Ascending aorta (tissue), 2 donors: ENCODE measurements at regions not wholly inside any gene's neighbourhood (a gene's known extent, or its start where the extent isn't known, plus 50 kb on each side); places are given as distances from the start of the nearest gene placed in this dataset.
"Not testable (repeated sequence)": the region's sequence is repeated elsewhere in the genome, so short reads cannot be mapped to it uniquely, and the experiment has no call there.

ENCODE experiments used
- DNase-seq, 2 donors: peaks; one replicate each; pipeline ENCODE4 v3.0.0-alpha.2; 2019; ENCODE audit warnings: low spot score in 2 of 2
- H3K27ac ChIP-seq, 2 donors: fragments of 200-600 bp; sonication (generic); one replicate each; pipeline ENCODE4 v1.5.1; 2016 to 2017; ENCODE audit warnings: mild to moderate bottlenecking in 1 of 2
- H3K27me3 ChIP-seq: fragments of 200-600 bp; sonication (generic); one replicate; pipeline ENCODE4 v1.5.1; 2017
- H3K36me3 ChIP-seq, 2 donors: fragments of 200-600 bp; sonication (generic); one replicate each; pipeline ENCODE4 v1.5.1; 2016
- H3K4me1 ChIP-seq, 2 donors: fragments of 200-600 bp; sonication (generic); one replicate each; pipeline ENCODE4 v1.5.1; 2016 to 2017; ENCODE audit warnings: mild to moderate bottlenecking in 1 of 2
- H3K4me3 ChIP-seq, 2 donors: fragments of 200-600 bp; sonication (generic); one replicate each; pipeline ENCODE4 v1.5.1; 2016 to 2017; ENCODE audit warnings: mild to moderate bottlenecking in 1 of 2
- H3K9me3 ChIP-seq, 2 donors: fragments of 200-600 bp; sonication (generic); one replicate each; pipeline ENCODE4 v1.5.1; 2016
- intact Hi-C: fragments of 100-400 bp; cut with DNase I; formaldehyde crosslinking; loops from one replicate; pipeline ENCODE4 v1.15.1; 2023
- TF ChIP-seq, protein P1 (sequence below), 3 experiments: fragments of 200-600 bp in 2 of 3; fragments of 450-650 bp in 1 of 3; sonication (generic) in 2 of 3; IDR thresholded peaks; one replicate each; pipeline ENCODE4 v1.5.1; 2016 to 2019; ENCODE audit warnings: antibody characterized with exemption in 3 of 3, mild to moderate bottlenecking in 1 of 3, moderate library complexity in 1 of 3

DNA sequence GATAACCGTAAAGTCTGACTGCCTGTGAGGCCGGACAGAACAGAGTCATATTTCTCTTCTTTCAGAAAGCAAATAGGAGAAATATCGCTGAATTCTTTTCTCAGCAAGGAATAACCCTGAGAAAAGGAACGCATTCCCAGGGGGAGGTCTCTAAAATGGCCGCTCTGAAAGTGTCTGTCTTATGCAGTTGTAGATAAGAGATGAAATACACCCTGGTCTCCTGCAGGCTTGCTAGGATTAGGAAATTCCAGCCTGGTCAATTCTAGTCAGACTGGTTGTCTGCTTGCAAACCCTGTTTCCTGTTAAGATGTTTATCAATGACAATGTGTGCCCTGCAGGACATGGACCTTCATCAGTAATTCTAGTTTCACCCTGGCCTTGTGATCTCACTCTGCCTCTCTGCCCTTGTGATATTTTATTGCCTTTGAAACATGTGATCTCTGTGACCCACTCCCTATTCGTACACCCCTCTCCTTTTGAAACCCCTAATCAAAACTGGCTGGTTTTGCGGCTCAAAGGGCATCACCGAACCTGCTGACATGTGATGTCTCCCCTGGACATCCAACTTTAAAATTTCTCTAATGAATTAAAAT is 934.8 kb upstream of the SPRY2 start:
- Histone ChIP-seq H3K27me3 (no peaks in the 10 kb centered on the region), H3K4me1 (no peaks in the 10 kb centered on the region), H3K4me3 (no peak overlapping the region), H3K9me3 (no peaks in the 10 kb centered on the region), H3K27ac (no peak overlapping the region), H3K36me3 (no peaks in the 10 kb centered on the region)
- no peak for DNase-seq
- intact Hi-C loops, result no loop called here
- TF ChIP-seq, protein P1, sequence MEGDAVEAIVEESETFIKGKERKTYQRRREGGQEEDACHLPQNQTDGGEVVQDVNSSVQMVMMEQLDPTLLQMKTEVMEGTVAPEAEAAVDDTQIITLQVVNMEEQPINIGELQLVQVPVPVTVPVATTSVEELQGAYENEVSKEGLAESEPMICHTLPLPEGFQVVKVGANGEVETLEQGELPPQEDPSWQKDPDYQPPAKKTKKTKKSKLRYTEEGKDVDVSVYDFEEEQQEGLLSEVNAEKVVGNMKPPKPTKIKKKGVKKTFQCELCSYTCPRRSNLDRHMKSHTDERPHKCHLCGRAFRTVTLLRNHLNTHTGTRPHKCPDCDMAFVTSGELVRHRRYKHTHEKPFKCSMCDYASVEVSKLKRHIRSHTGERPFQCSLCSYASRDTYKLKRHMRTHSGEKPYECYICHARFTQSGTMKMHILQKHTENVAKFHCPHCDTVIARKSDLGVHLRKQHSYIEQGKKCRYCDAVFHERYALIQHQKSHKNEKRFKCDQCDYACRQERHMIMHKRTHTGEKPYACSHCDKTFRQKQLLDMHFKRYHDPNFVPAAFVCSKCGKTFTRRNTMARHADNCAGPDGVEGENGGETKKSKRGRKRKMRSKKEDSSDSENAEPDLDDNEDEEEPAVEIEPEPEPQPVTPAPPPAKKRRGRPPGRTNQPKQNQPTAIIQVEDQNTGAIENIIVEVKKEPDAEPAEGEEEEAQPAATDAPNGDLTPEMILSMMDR (IDR thresholded peaks at IDR 0.05), result no peak

DNA sequence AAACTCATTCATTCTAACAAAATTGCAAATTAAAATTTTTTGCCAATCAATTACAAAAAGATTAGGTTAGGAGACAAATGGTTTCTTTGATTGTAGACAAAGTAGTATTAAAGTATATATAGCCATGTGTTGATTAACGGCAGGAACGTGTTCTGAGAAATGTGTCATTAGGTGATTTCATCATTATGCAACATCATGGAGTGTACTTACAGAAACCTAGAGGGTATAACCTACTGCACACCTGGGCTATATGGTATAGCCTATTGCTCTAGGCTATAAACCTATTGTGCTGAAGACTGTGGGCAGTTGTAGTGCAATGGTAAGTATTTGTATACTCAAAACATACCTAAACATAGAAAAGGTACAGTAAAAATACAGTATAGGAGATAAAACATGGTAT is 906.8 kb upstream of the SPRY2 start:
- H3K9me3 ChIP-seq, result no peaks in the 10 kb centered on the region
- H3K27me3 ChIP-seq, result no peaks in the 10 kb centered on the region
- H3K4me3 ChIP-seq, result no peak overlapping the region
- H3K36me3 ChIP-seq, result no peaks in the 10 kb centered on the region
- TF ChIP-seq, protein P1 (IDR thresholded peaks at IDR 0.05), result no peak
- no peak overlapping the region for H3K27ac ChIP-seq
- DNase-seq, result no peak
- intact Hi-C loops, result no loop called here
- H3K4me1 ChIP-seq, result no peaks in the 10 kb centered on the region

DNA sequence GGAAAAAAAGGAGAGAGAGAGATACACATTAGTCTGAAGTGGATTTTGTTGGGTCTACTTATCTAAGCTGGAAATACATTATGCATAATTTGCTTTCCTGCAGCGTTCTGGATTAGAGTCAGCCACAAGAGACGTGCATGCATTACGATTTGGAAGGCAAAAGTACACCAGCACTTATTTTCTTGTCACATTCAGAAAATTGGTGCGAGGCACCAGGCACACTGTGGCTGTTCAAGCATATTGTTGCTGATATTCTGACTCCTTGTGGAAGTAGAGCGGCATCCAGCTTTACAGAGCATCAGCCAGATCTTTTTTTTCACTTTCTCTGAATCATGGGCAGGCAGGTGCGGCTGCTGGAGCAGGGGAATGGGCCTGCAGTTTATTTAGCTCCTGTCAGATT is 905.6 kb upstream of the SPRY2 start:
- TF ChIP-seq, protein P1 (IDR thresholded peaks at IDR 0.05), result no peak
- Histone ChIP-seq H3K4me3 (no peak overlapping the region), H3K4me1 (no peaks in the 10 kb centered on the region), H3K27me3 (no peaks in the 10 kb centered on the region), H3K9me3 (no peaks in the 10 kb centered on the region), H3K36me3 (no peaks in the 10 kb centered on the region), H3K27ac (no peak overlapping the region)
- intact Hi-C loops, result no loop called here
- DNase-seq, result no peak

DNA sequence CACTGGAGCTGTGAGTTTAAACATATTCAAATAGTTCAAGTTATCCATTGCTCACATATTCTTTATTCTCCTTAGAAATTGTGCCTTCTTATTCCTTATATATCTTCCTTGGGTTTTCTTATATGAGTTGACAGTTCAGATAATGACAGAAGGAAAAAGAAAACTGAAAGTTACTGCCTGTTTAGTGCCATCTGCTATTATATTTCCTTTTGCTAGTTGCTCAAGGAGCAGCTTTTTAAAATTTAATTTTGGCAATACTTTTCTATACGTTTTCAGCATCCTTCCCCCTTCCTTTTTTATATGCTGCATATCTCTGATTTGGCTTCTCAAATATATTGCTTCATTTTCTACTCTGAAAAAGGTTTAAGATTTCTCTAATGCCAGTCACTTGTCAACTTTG is 903.1 kb upstream of the SPRY2 start:
- no peak overlapping the region for H3K4me3 ChIP-seq
- H3K36me3 ChIP-seq, result no peaks in the 10 kb centered on the region
- no peaks in the 10 kb centered on the region for H3K9me3 ChIP-seq
- DNase-seq, result no peak
- intact Hi-C loops, result no loop called here
- no peaks in the 10 kb centered on the region for H3K4me1 ChIP-seq
- TF ChIP-seq, protein P1 (IDR thresholded peaks at IDR 0.05), result no peak
- H3K27ac ChIP-seq, result no peak overlapping the region
- H3K27me3 ChIP-seq, result no peaks in the 10 kb centered on the region

DNA sequence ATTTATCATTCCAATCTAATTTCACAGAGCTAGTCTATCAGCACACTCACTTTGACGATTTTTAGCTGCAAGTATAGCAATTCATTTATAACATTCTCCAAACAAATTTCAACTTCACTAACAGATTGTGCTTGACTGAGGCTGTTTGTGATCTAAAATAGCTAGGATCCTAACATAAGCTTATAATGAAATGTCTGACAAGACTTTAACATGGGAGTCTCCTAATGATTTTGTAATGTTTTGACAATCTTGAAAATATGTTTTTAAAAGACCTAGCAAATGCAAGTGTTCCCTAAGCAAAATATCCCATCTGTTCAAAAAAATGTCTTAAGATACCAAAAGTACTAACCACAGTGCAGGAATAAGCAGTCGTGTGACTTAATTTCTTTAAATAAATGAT is 889.5 kb upstream of the SPRY2 start:
- no peaks in the 10 kb centered on the region for H3K4me1 ChIP-seq
- intact Hi-C loops, result no loop called here

DNA sequence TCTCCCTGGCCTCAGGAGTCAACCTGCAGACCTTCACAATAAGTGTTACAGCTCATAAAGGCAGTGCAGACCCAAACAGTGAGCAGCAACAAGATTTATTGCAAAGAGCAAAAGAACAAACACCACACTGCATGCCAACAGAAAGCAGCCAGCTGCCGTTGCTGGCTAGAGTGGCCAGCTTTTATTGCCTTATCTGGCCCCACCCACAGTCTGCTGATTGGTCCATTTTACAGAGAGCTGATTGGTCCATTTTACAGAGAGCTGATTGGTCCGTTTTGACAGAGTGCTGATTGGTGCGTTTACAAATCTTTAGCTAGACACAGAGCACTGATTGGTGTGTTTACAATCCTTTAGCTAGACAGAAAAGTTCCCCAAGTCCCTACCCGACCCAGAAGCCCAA is 885.9 kb upstream of the SPRY2 start:
- H3K9me3 ChIP-seq, H3K27me3 ChIP-seq, DNase-seq: not testable (repeated sequence)

More for the DNA sequence above, 889.5 kb upstream of the SPRY2 start:
- no peak for DNase-seq
- Histone ChIP-seq H3K4me3 (no peak overlapping the region), H3K36me3 (no peaks in the 10 kb centered on the region), H3K9me3 (no peaks in the 10 kb centered on the region), H3K27ac (no peak overlapping the region), H3K27me3 (no peaks in the 10 kb centered on the region)
- TF ChIP-seq, protein P1 (IDR thresholded peaks at IDR 0.05), result no peak

More for the DNA sequence above, 885.9 kb upstream of the SPRY2 start:
- H3K27ac ChIP-seq, H3K36me3 ChIP-seq, H3K4me3 ChIP-seq, intact Hi-C loops, H3K4me1 ChIP-seq: not testable (repeated sequence)
